Panc1 (cell line): ENCODE measurements at regions not wholly inside any gene's neighbourhood (a gene's known extent, or its start where the extent isn't known, plus 50 kb on each side); places are given as distances from the start of the nearest gene placed in this dataset.

Source experiments
- ATAC-seq: fragments of 200-7000 bp; cut with Tn5 transposase; 2 replicates; pipeline ENCODE4 v1.9.1; 2020; ENCODE audit warnings: mild to moderate bottlenecking, moderate library complexity
- BruUV-seq: library from RNA; stranded (reverse); fragments of 400-500 nt; replicated peaks from 2 replicates; lab custom pipeline; 2021; lab: Mats Ljungman, UMichigan
- CTCF ChIA-PET: fragments of 300-600 bp; sonication (Branson Sonifier 250); formaldehyde crosslinking; loops from one replicate; lab custom pipeline; 2022; ENCODE audit warnings: antibody characterized with exemption; lab: Charles Lee
- POLR2A ChIA-PET: fragments of 300-600 bp; sonication (Branson Sonifier 250); formaldehyde crosslinking; loops from one replicate; lab custom pipeline; 2022; ENCODE audit warnings: antibody characterized with exemption; lab: Charles Lee
- DNase-seq: peaks from one replicate; pipeline ENCODE4 v3.0.0-alpha.2; 2010; ENCODE audit warnings: low read depth, low spot score
- H3K27ac ChIP-seq: 2 replicates; pipeline ENCODE4 v1.5.1; 2011; ENCODE audit warnings: mild to moderate bottlenecking, low read length, inconsistent platforms
- H3K27me3 ChIP-seq: fragments of 200-500 bp; sonication (Bioruptor generic); 2 replicates; pipeline ENCODE4 v1.6.0; 2014; ENCODE audit warnings: low read length, inconsistent platforms; ENCODE audit not compliant: control insufficient read depth, insufficient read depth
- H3K36me3 ChIP-seq: fragments of 200-500 bp; sonication (Bioruptor generic); 2 replicates; pipeline ENCODE4 v1.5.1; 2014; ENCODE audit warnings: inconsistent platforms, mild to moderate bottlenecking, low read length, moderate library complexity; ENCODE audit not compliant: control insufficient read depth, insufficient read depth
- H3K4me1 ChIP-seq: 2 replicates; pipeline ENCODE4 v1.5.1; 2011; ENCODE audit warnings: inconsistent platforms, mild to moderate bottlenecking, low read length, moderate library complexity; ENCODE audit not compliant: control insufficient read depth, insufficient read depth
- H3K4me3 ChIP-seq, 2 experiments: 2 replicates each; pipeline ENCODE4 v1.5.1; 2011 to 2012; ENCODE audit warnings: low read depth in 2 of 2, low read length in 2 of 2, mild to moderate bottlenecking in 2 of 2, inconsistent platforms in 1 of 2, moderate library complexity in 1 of 2
- H3K9me3 ChIP-seq: fragments of 200-500 bp; sonication (Bioruptor generic); 2 replicates; pipeline ENCODE4 v1.5.1; 2014; ENCODE audit warnings: low read depth, mild to moderate bottlenecking, inconsistent platforms, low read length, moderate library complexity; ENCODE audit not compliant: control insufficient read depth, insufficient read depth
- POLR2AphosphoS5 ChIP-seq: IDR thresholded peaks from 2 replicates; pipeline ENCODE4 v1.6.1; 2012; ENCODE audit warnings: mild to moderate bottlenecking, low read depth, low read length, moderate library complexity
- SIN3A ChIP-seq: IDR thresholded peaks from 2 replicates; pipeline ENCODE4 v1.6.1; 2012; ENCODE audit warnings: low read depth, mild to moderate bottlenecking, low read length, moderate library complexity, borderline replicate concordance; ENCODE audit not compliant: insufficient read depth
- TCF7L2 ChIP-seq: IDR thresholded peaks from 2 replicates; pipeline ENCODE4 v1.6.1; 2011; ENCODE audit warnings: mild to moderate bottlenecking, low read depth, low read length, inconsistent platforms
- in situ Hi-C: cut with HindIII; loops from 2 replicates; pipeline ENCODE4 v1.10.0; 2016; ENCODE audit warnings: low sequenced_read_pairs, low pct_unique_long_range_greater_than_20kb
- intact Hi-C: fragments of 100-400 bp; cut with micrococcal nuclease; formaldehyde crosslinking; loops from one replicate; pipeline ENCODE4 v1.10.0; 2022; ENCODE audit not compliant: unreplicated experiment
- TF ChIP-seq, protein P1 (sequence below), 2 experiments: IDR thresholded peaks; 2 replicates each; pipeline ENCODE4 v1.6.1; 2011 to 2012; ENCODE audit warnings: low read depth in 2 of 2, control low read depth in 1 of 2, low read length in 1 of 2, mild to moderate bottlenecking in 1 of 2, moderate library complexity in 1 of 2; ENCODE audit not compliant: insufficient read depth in 1 of 2
- TF ChIP-seq, protein P2 (sequence below): fragments of 450-650 bp; IDR thresholded peaks from 2 replicates; pipeline ENCODE4 v1.5.1; 2017; ENCODE audit warnings: mild to moderate bottlenecking

- in situ Hi-C loops, result no loop called here
- H3K27ac ChIP-seq, result no peak overlapping the region
- POLR2A ChIA-PET, result interaction anchor here (0.7 kb wide), 1 partner anchor 12 kb away, joined by 5 read pairs; no protein-coding TSS in a partner anchor
Observed at GRCh38 chr11:119550053-119550752, 127.2 kb upstream of the THY1 start.

DNA sequence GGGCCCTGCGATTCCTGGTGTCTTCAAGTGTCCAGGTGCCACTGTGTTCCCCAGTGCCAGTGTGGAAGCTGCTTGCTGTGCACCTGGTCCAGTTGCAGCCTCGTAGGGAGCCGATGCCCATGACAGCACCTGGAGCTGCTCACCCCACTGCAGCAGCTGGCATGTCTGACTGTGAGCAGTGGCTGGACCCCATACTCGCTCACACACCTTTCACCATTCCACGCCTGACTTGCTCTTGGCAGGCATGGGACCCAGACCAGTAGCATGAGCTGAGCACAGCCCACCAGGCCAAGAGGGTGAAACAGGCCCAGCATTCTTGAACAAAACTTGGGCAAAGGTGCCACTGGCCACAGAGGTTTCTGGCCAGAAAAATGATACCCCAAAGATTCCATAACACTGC, 124.5 kb upstream of the THY1 start:
- intact Hi-C loops, result no loop called here
- BruUV-seq, result no TSS peak
- Histone ChIP-seq H3K27ac (no peak overlapping the region), H3K9me3 (no peaks in the 10 kb centered on the region), H3K4me1 (no peaks in the 10 kb centered on the region), H3K4me3 (no peak overlapping the region), H3K36me3 (no peaks in the 10 kb centered on the region), H3K27me3 (no peaks in the 10 kb centered on the region)
- ChIA-PET POLR2A (no interaction called here), CTCF (no interaction called here)
- TF ChIP-seq, protein P1, sequence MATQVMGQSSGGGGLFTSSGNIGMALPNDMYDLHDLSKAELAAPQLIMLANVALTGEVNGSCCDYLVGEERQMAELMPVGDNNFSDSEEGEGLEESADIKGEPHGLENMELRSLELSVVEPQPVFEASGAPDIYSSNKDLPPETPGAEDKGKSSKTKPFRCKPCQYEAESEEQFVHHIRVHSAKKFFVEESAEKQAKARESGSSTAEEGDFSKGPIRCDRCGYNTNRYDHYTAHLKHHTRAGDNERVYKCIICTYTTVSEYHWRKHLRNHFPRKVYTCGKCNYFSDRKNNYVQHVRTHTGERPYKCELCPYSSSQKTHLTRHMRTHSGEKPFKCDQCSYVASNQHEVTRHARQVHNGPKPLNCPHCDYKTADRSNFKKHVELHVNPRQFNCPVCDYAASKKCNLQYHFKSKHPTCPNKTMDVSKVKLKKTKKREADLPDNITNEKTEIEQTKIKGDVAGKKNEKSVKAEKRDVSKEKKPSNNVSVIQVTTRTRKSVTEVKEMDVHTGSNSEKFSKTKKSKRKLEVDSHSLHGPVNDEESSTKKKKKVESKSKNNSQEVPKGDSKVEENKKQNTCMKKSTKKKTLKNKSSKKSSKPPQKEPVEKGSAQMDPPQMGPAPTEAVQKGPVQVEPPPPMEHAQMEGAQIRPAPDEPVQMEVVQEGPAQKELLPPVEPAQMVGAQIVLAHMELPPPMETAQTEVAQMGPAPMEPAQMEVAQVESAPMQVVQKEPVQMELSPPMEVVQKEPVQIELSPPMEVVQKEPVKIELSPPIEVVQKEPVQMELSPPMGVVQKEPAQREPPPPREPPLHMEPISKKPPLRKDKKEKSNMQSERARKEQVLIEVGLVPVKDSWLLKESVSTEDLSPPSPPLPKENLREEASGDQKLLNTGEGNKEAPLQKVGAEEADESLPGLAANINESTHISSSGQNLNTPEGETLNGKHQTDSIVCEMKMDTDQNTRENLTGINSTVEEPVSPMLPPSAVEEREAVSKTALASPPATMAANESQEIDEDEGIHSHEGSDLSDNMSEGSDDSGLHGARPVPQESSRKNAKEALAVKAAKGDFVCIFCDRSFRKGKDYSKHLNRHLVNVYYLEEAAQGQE (IDR thresholded peaks at IDR 0.05; ENCODE audit: insufficient read depth in 1 of 2, low read depth in 2 of 2, low read length in 1 of 2), result no peak
- TF ChIP-seq SIN3A, result no peak
- TF ChIP-seq, protein P2, sequence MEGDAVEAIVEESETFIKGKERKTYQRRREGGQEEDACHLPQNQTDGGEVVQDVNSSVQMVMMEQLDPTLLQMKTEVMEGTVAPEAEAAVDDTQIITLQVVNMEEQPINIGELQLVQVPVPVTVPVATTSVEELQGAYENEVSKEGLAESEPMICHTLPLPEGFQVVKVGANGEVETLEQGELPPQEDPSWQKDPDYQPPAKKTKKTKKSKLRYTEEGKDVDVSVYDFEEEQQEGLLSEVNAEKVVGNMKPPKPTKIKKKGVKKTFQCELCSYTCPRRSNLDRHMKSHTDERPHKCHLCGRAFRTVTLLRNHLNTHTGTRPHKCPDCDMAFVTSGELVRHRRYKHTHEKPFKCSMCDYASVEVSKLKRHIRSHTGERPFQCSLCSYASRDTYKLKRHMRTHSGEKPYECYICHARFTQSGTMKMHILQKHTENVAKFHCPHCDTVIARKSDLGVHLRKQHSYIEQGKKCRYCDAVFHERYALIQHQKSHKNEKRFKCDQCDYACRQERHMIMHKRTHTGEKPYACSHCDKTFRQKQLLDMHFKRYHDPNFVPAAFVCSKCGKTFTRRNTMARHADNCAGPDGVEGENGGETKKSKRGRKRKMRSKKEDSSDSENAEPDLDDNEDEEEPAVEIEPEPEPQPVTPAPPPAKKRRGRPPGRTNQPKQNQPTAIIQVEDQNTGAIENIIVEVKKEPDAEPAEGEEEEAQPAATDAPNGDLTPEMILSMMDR, result no peak
- no peak for TF ChIP-seq TCF7L2
- ATAC-seq, result no peak
- no peak for DNase-seq
- in situ Hi-C loops, result no loop called here

More at GRCh38 chr11:119550053-119550752, 127.2 kb upstream of the THY1 start:
- DNase-seq (no peak), ATAC-seq (no peak)
- no peaks in the 10 kb centered on the region for H3K4me1 ChIP-seq
- intact Hi-C loops, result no loop called here
- no peaks in the 10 kb centered on the region for H3K27me3 ChIP-seq
- BruUV-seq, result no TSS peak
- CTCF ChIA-PET, result no interaction called here
- H3K36me3 ChIP-seq, result no peaks in the 10 kb centered on the region
- TF ChIP-seq POLR2AphosphoS5 (no peak), TCF7L2 (no peak), SIN3A (no peak)
- TF ChIP-seq, protein P1 (IDR thresholded peaks at IDR 0.05; ENCODE audit: insufficient read depth in 1 of 2, low read depth in 2 of 2, low read length in 1 of 2), result no peak
- TF ChIP-seq, protein P2, result no peak
- H3K9me3 ChIP-seq, result no peaks in the 10 kb centered on the region
- no peak overlapping the region for H3K4me3 ChIP-seq
